PFSK-1 (cell line): ENCODE measurements at regions not wholly inside any gene's neighbourhood (a gene's known extent, or its start where the extent isn't known, plus 50 kb on each side); places are given as distances from the start of the nearest gene placed in this dataset.

ENCODE experiments used
- FOXP2 ChIP-seq: optimal IDR thresholded peaks from 2 replicates; pipeline ENCODE3; 2011; ENCODE audit warnings: borderline replicate concordance, control low read depth, inconsistent platforms; ENCODE audit not compliant: insufficient read depth; ENCODE audit errors: extremely low read length, extremely low read depth
- POLR2AphosphoS5 ChIP-seq: IDR thresholded peaks from 2 replicates; pipeline ENCODE4 v1.6.1; 2012; ENCODE audit warnings: low read depth, mild to moderate bottlenecking, control low read depth, low read length, moderate library complexity
- SIN3A ChIP-seq: IDR thresholded peaks from 2 replicates; pipeline ENCODE4 v1.6.1; 2012; ENCODE audit warnings: mild to moderate bottlenecking, low read length, moderate library complexity, borderline replicate concordance; ENCODE audit not compliant: insufficient read depth
- TAF1 ChIP-seq: IDR thresholded peaks from 2 replicates; pipeline ENCODE4 v1.6.1; 2012; ENCODE audit warnings: low read length, control low read depth, borderline replicate concordance; ENCODE audit not compliant: insufficient read depth
- TF ChIP-seq, protein P1 (sequence below), 2 experiments: IDR thresholded peaks; 2 replicates each; pipeline versions ENCODE4 v1.6.1 to v1.8.0; 2011 to 2012; ENCODE audit warnings: low read depth in 2 of 2, low read length in 2 of 2, control low read depth in 1 of 2, inconsistent platforms in 1 of 2, mild to moderate bottlenecking in 1 of 2, moderate library complexity in 1 of 2; ENCODE audit not compliant: insufficient read depth in 1 of 2

- TF ChIP-seq FOXP2 (no peak), TAF1 (no peak), SIN3A (no peak), POLR2AphosphoS5 (no peak)
- TF ChIP-seq, protein P1, sequence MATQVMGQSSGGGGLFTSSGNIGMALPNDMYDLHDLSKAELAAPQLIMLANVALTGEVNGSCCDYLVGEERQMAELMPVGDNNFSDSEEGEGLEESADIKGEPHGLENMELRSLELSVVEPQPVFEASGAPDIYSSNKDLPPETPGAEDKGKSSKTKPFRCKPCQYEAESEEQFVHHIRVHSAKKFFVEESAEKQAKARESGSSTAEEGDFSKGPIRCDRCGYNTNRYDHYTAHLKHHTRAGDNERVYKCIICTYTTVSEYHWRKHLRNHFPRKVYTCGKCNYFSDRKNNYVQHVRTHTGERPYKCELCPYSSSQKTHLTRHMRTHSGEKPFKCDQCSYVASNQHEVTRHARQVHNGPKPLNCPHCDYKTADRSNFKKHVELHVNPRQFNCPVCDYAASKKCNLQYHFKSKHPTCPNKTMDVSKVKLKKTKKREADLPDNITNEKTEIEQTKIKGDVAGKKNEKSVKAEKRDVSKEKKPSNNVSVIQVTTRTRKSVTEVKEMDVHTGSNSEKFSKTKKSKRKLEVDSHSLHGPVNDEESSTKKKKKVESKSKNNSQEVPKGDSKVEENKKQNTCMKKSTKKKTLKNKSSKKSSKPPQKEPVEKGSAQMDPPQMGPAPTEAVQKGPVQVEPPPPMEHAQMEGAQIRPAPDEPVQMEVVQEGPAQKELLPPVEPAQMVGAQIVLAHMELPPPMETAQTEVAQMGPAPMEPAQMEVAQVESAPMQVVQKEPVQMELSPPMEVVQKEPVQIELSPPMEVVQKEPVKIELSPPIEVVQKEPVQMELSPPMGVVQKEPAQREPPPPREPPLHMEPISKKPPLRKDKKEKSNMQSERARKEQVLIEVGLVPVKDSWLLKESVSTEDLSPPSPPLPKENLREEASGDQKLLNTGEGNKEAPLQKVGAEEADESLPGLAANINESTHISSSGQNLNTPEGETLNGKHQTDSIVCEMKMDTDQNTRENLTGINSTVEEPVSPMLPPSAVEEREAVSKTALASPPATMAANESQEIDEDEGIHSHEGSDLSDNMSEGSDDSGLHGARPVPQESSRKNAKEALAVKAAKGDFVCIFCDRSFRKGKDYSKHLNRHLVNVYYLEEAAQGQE (IDR thresholded peaks at IDR 0.05; ENCODE audit: insufficient read depth in 1 of 2, low read depth in 2 of 2, low read length in 2 of 2): no peak
These were observed 478.0 kb downstream of the RMST start for GRCh38 chr12:97940629-97941028.

GRCh38 chr12:97941686-97942354, 479.2 kb downstream of the RMST start:
- TF ChIP-seq TAF1 (no peak), FOXP2 (no peak), POLR2AphosphoS5 (no peak), SIN3A (no peak)
- TF ChIP-seq, protein P1 (IDR thresholded peaks at IDR 0.05; ENCODE audit: insufficient read depth in 1 of 2, low read depth in 2 of 2, low read length in 2 of 2): no peak

DNA sequence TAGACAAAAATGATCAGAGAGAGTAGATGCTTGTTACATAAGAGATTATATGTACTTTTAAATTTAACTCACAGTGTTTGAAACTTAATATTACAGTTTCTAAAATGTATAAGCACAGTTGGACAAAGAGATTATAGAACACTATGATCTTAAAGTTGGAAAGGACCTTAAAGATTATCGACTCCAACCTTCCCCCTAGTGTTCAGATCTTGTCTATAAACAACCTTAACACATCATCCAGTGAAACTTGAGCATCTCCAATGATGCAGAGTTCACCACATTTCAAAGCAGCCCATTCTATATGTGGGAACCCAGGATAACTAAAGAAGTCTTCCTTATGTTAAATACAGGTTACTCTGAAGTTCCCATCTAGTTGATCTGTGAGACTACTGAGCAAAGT, 480.8 kb downstream of the RMST start:
- no peak for TF ChIP-seq POLR2AphosphoS5
- TF ChIP-seq FOXP2: no peak
- TF ChIP-seq, protein P1 (IDR thresholded peaks at IDR 0.05; ENCODE audit: insufficient read depth in 1 of 2, low read depth in 2 of 2, low read length in 2 of 2): no peak
- TF ChIP-seq TAF1: no peak
- no peak for TF ChIP-seq SIN3A

- TF ChIP-seq, protein P1 (IDR thresholded peaks at IDR 0.05; ENCODE audit: insufficient read depth in 1 of 2, low read depth in 2 of 2, low read length in 2 of 2): no peak
These were observed 482.0 kb downstream of the RMST start for GRCh38 chr12:97944576-97944975.

DNA sequence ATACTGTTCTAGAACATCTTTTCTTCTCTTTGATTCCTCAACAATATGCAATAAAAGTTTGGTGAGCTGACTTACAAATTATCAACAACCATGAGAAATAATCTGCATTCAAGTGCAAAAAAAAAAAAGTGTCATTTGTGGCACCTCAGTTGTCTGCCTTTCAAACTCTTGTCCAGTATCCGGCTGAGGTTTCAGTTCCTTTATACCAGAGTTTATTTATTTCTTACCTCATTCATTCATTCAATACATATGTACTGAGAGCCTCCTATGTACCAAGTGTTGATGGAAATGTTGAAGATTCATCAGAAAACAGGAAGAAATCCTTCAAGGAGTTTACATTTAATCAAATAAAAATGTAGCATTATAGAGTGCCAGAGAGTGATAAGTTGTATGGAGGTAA, 484.1 kb downstream of the RMST start:
- TF ChIP-seq POLR2AphosphoS5 (no peak), SIN3A (no peak), FOXP2 (no peak), TAF1 (no peak)
- TF ChIP-seq, protein P1 (IDR thresholded peaks at IDR 0.05; ENCODE audit: insufficient read depth in 1 of 2, low read depth in 2 of 2, low read length in 2 of 2): no peak
